ENCODE measurements at regions not wholly inside any gene's neighbourhood (a gene's known extent, or its start where the extent isn't known, plus 50 kb on each side); places are given as distances from the start of the nearest gene placed in this dataset.
"Not testable (repeated sequence)": the region's sequence is repeated elsewhere in the genome, so short reads cannot be mapped to it uniquely, and the experiment has no call there.

DNA sequence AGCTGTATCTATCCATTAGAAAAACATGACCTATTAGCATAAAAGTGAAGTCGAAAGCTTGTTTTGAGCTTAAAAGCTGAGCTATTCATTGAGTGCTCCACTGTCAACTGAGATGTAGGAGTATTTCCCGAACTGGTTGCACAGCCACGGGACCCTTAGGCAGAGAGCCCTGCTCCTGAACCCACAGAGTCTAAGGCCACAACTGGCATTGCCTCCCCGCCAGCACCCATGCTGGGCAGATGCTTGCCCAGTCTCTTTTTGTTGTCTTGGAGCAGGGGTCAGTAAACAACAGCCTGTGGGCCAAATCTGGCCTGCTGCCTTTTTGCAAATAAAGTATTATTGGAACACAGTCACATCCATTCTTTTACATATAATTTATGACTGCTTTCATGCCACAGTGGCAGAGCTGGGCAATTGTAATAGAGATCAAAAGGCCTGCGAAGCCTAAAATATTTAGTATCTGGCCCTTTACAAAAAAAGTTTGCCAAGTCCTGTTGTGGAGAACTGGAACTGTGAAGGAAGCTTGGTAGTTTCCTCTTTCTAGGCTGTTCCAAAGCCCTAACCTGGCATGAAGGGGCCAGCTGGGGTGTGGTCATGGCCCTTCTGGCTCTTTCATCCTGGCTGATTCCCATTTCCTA lies 58.4 kb upstream of the WAPL start:
- Mint-ChIP-seq H3K9me3 (no peaks in the 10 kb centered on the region), H3K27me3 (ENCODE audit: low read depth, poor library complexity) (peaks cover 6% of the 10 kb centered on the region), H3K4me1 (no peaks in the 10 kb centered on the region), H3K36me3 (ENCODE audit: low read depth) (no peaks in the 10 kb centered on the region), H3K27ac (no peak overlapping the region), H3K4me3 (no peak overlapping the region)
- no peak for DNase-seq
- TF ChIP-seq, protein P1, sequence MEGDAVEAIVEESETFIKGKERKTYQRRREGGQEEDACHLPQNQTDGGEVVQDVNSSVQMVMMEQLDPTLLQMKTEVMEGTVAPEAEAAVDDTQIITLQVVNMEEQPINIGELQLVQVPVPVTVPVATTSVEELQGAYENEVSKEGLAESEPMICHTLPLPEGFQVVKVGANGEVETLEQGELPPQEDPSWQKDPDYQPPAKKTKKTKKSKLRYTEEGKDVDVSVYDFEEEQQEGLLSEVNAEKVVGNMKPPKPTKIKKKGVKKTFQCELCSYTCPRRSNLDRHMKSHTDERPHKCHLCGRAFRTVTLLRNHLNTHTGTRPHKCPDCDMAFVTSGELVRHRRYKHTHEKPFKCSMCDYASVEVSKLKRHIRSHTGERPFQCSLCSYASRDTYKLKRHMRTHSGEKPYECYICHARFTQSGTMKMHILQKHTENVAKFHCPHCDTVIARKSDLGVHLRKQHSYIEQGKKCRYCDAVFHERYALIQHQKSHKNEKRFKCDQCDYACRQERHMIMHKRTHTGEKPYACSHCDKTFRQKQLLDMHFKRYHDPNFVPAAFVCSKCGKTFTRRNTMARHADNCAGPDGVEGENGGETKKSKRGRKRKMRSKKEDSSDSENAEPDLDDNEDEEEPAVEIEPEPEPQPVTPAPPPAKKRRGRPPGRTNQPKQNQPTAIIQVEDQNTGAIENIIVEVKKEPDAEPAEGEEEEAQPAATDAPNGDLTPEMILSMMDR (IDR thresholded peaks at IDR 0.05), result no peak

DNA sequence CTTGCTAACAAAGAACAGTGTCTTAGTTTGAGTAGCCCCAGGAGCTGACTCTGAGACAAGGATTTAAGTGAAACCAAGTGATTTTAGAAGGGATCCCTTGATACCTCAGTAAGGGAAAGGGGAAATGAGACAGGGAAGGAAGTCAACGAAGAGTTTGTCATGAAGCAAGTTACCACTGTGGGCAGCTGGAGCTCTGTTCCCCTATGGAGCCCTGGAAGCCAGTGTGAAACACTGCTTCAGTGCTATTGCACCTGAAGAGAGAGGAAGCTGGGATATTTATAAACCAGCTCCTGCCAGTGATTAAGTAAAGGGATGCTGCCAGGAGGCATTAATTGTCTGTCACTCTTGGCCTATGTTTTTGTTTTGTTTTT lies 58.9 kb upstream of the WAPL start:
- peaks cover 4% of the 10 kb centered on the region for H3K27me3 Mint-ChIP-seq (ENCODE audit: low read depth, poor library complexity)
- no peak for DNase-seq
- TF ChIP-seq, protein P1 (IDR thresholded peaks at IDR 0.05), result no peak
- no peaks in the 10 kb centered on the region for H3K9me3 Mint-ChIP-seq
- no peak overlapping the region for H3K4me3 Mint-ChIP-seq
- H3K36me3 Mint-ChIP-seq (ENCODE audit: low read depth), result no peaks in the 10 kb centered on the region
- H3K4me1 Mint-ChIP-seq, result no peaks in the 10 kb centered on the region
- no peak overlapping the region for H3K27ac Mint-ChIP-seq

DNA sequence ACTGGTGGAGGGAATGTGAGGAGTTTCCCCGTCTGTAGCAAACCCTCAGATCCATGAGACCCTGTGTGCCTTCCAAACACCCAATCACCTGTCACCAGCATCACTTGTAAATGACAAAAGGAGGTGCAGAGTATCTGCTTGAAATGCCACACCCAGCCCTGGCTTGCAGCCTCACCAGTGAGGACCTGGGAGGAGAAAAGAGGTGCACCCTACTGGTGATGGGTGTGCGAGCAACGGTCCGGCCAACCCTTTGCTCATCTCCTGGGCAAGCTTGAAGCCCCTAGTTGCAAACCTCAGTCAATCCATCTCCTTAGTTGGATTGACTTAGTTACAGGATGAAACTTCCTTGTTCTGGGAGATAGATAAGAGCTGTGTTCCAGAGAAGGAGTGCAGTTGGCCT lies 62.4 kb upstream of the WAPL start:
- H3K27ac Mint-ChIP-seq, result no peak overlapping the region
- H3K9me3 Mint-ChIP-seq, result no peaks in the 10 kb centered on the region
- no peak for DNase-seq
- H3K27me3 Mint-ChIP-seq (ENCODE audit: low read depth, poor library complexity), result peaks cover 4% of the 10 kb centered on the region
- TF ChIP-seq, protein P1 (IDR thresholded peaks at IDR 0.05), result no peak
- no peak overlapping the region for H3K4me3 Mint-ChIP-seq
- H3K36me3 Mint-ChIP-seq (ENCODE audit: low read depth), result no peaks in the 10 kb centered on the region
- H3K4me1 Mint-ChIP-seq, result no peaks in the 10 kb centered on the region

DNA sequence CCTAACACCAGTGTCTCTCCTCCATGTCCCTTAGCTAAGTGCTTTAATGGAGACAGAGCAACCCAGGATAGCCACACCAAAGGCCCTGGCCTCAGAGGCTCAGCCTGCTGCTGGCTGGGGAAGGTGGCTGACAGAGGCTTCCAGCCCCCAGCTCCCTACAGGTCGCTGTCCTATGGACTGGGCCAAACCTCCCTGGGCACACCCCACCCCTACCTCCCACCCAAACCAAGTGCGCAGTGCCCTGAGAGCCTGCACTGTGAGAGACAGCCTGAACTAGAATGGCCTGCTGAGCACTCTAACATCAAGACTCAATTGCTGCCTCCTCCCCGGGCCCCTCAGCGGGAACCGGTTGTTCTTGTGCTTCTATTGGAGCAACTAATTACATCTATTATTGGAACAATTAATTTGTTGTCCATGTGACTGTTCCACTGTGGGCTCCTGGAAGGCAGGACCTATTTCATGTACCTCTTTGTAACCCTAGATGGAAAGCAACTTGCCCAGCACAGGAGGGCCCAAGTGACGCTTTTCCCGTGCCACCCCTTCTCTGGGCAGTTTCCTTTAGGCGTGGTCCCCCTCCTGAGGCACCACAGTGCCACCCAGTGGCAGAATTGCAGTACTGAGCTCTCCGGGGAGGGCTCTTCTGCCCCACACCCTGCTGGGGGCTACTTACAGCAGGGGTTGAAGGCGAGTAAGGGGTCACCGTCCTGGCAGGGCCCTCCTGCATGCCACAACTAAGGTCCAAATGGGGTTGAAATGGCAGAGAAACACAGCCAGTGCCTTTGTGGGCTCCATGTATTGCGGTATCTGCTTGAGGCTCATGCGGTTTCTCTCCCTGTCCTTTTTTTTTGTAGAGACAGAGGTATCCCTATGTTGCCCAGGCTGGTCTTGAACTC lies 63.7 kb upstream of the WAPL start:
- Mint-ChIP-seq H3K4me3 (no peak overlapping the region), H3K4me1 (no peaks in the 10 kb centered on the region), H3K27me3 (ENCODE audit: low read depth, poor library complexity) (peaks cover 4% of the 10 kb centered on the region), H3K36me3 (ENCODE audit: low read depth) (no peaks in the 10 kb centered on the region), H3K9me3 (no peaks in the 10 kb centered on the region), H3K27ac (no peak overlapping the region)
- TF ChIP-seq, protein P1 (IDR thresholded peaks at IDR 0.05), result peak; percentile 95
- peak; percentile 80 for DNase-seq

DNA sequence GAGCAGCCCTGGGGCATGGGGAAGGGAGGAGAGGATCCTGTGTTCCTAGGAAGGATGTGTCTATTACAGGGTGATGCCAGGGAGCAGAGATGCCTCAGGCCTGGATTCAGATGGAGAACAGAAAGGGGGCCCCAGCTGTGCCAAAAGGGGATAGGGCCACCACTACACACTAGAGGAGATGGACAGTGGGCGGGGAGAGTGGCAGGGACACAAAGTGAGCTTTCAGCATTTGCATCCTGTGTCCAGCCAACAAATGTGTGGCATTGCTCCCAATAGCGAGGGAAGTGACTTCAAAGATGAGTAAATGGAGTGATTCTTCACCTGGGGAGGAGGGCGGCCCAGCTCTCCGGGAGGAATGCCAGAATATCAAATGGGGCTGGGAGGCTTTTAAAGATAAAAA lies 64.9 kb upstream of the WAPL start:
- no peaks in the 10 kb centered on the region for H3K9me3 Mint-ChIP-seq
- H3K27me3 Mint-ChIP-seq (ENCODE audit: low read depth, poor library complexity), result peaks cover 7% of the 10 kb centered on the region
- H3K36me3 Mint-ChIP-seq (ENCODE audit: low read depth), result no peaks in the 10 kb centered on the region
- TF ChIP-seq, protein P1 (IDR thresholded peaks at IDR 0.05), result no peak
- no peaks in the 10 kb centered on the region for H3K4me1 Mint-ChIP-seq
- no peak overlapping the region for H3K4me3 Mint-ChIP-seq
- H3K27ac Mint-ChIP-seq, result no peak overlapping the region
- no peak for DNase-seq

DNA sequence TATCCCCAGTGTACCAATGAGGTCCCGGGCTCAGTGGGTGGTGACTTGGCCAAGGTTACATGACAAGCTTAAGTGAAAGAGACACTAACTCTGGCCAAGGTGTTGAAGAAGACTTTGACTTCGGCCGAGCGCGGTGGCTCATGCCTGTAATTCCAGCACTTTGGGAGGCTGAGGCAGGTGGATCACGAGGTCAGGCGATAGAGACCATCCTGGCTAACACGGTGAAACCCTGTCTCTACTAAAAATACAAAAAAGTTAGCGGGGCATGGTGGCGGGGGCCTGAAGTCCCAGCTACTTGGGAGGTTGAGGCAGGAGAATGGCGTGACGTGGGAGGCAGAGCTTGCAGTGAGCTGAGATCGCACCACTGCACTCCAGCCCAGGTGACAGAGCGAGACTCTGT lies 65.6 kb upstream of the OPN4 start:
- not testable (repeated sequence) for H3K4me3 Mint-ChIP-seq; H3K27me3 Mint-ChIP-seq (ENCODE audit: low read depth, poor library complexity); DNase-seq

More for the DNA sequence above, 65.6 kb upstream of the OPN4 start:
- H3K36me3 Mint-ChIP-seq (ENCODE audit: low read depth); H3K4me1 Mint-ChIP-seq; H3K9me3 Mint-ChIP-seq; H3K27ac Mint-ChIP-seq: not testable (repeated sequence)

Data from nephron progenitor cell (in vitro differentiated cells).